GM19240 (cell line): ENCODE measurements at regions not wholly inside any gene's neighbourhood (a gene's known extent, or its start where the extent isn't known, plus 50 kb on each side); places are given as distances from the start of the nearest gene placed in this dataset.

ENCODE experiments used
- DNase-seq: peaks from one replicate; pipeline ENCODE4 v3.0.0; 2011; ENCODE audit warnings: low spot score; ENCODE audit not compliant: insufficient read length

- DNase-seq, result no peak
These were observed 569.6 kb upstream of the ADGRL2 start for GRCh38 chr1:81230983-81231728.

- no peak for DNase-seq
These were observed 571.8 kb upstream of the ADGRL2 start for GRCh38 chr1:81228926-81229325.

- DNase-seq, result no peak
These were observed 574.2 kb upstream of the ADGRL2 start for GRCh38 chr1:81226603-81226928.

- no peak for DNase-seq
These were observed 574.7 kb upstream of the ADGRL2 start for GRCh38 chr1:81225789-81226602.

- no peak for DNase-seq
These were observed 576.5 kb upstream of the ADGRL2 start for GRCh38 chr1:81224222-81224621.

- no peak for DNase-seq
These were observed 579.2 kb upstream of the ADGRL2 start for GRCh38 chr1:81221564-81221963.

GRCh38 chr1:81220614-81221071 is 580.1 kb upstream of the ADGRL2 start:
- no peak for DNase-seq

- DNase-seq, result no peak
These were observed 583.7 kb upstream of the ADGRL2 start for GRCh38 chr1:81217058-81217457.

- DNase-seq, result no peak
These were observed 587.5 kb upstream of the ADGRL2 start for GRCh38 chr1:81213279-81213678.

- DNase-seq, result no peak
These were observed 591.3 kb upstream of the ADGRL2 start for GRCh38 chr1:81209461-81209860.

- DNase-seq, result no peak
These were observed 592.3 kb upstream of the ADGRL2 start for GRCh38 chr1:81208441-81208840.

GRCh38 chr1:81205956-81206355 is 594.8 kb upstream of the ADGRL2 start:
- DNase-seq, result no peak

GRCh38 chr1:81201779-81202178 is 599.0 kb upstream of the ADGRL2 start:
- no peak for DNase-seq

- DNase-seq, result no peak
These were observed 603.1 kb upstream of the ADGRL2 start for GRCh38 chr1:81197591-81197990.

- DNase-seq, result no peak
These were observed 607.8 kb upstream of the ADGRL2 start for GRCh38 chr1:81192647-81193642.

GRCh38 chr1:81190003-81190402 is 610.7 kb upstream of the ADGRL2 start:
- DNase-seq, result no peak

- DNase-seq, result no peak
These were observed 613.1 kb upstream of the ADGRL2 start for GRCh38 chr1:81187635-81188034.

GRCh38 chr1:81186261-81186660 is 614.5 kb upstream of the ADGRL2 start:
- DNase-seq, result no peak

GRCh38 chr1:81183553-81183952 is 617.2 kb upstream of the ADGRL2 start:
- DNase-seq, result no peak

- no peak for DNase-seq
These were observed 617.7 kb upstream of the ADGRL2 start for GRCh38 chr1:81183051-81183450.

- DNase-seq, result no peak
These were observed 621.5 kb upstream of the ADGRL2 start for GRCh38 chr1:81179242-81179641.
